H1 (cell line): ENCODE measurements at regions not wholly inside any gene's neighbourhood (a gene's known extent, or its start where the extent isn't known, plus 50 kb on each side); places are given as distances from the start of the nearest gene placed in this dataset.

Experiments
- BRCA1 ChIP-seq: IDR thresholded peaks from 2 replicates; pipeline ENCODE4 v1.6.1; 2012; ENCODE audit warnings: low read depth, low read length, improper control_type of control experiment
- CEBPB ChIP-seq: IDR thresholded peaks from 2 replicates; pipeline ENCODE4 v1.6.1; 2012; ENCODE audit warnings: low read depth, low read length
- CHD1 ChIP-seq: IDR thresholded peaks from 2 replicates; pipeline ENCODE4 v1.6.1; 2012; ENCODE audit warnings: low read depth, low read length, improper control_type of control experiment
- EZH2 ChIP-seq: fragments of 200-600 bp; sonication (generic); IDR thresholded peaks from 2 replicates; pipeline ENCODE4 v1.7.1; 2012; ENCODE audit warnings: low read depth, mild to moderate bottlenecking, moderate library complexity, low read length, inconsistent platforms; ENCODE audit not compliant: severe bottlenecking
- POLR2A ChIP-seq, 2 experiments: IDR thresholded peaks; 1 replicate in 1 of 2; 2 replicates in 1 of 2; pipeline ENCODE4 v1.6.1; 2011; ENCODE audit warnings: low read depth in 2 of 2, low read length in 2 of 2, mild to moderate bottlenecking in 2 of 2; ENCODE audit errors: control extremely low read depth in 1 of 2
- TF ChIP-seq, protein P1 (sequence below), 3 experiments: IDR thresholded peaks; 1 replicate in 2 of 3; 2 replicates in 1 of 3; pipeline versions ENCODE4 v1.5.1 to v1.6.1; 2011; ENCODE audit warnings: low read length in 3 of 3, mild to moderate bottlenecking in 3 of 3, inconsistent platforms in 2 of 3, low read depth in 1 of 3, moderate library complexity in 1 of 3; ENCODE audit not compliant: insufficient read depth in 1 of 3; ENCODE audit errors: control extremely low read depth in 1 of 3
- TF ChIP-seq, protein P2 (sequence below): IDR thresholded peaks from 2 replicates; pipeline ENCODE4 v1.6.1; 2012; ENCODE audit warnings: inconsistent platforms

DNA sequence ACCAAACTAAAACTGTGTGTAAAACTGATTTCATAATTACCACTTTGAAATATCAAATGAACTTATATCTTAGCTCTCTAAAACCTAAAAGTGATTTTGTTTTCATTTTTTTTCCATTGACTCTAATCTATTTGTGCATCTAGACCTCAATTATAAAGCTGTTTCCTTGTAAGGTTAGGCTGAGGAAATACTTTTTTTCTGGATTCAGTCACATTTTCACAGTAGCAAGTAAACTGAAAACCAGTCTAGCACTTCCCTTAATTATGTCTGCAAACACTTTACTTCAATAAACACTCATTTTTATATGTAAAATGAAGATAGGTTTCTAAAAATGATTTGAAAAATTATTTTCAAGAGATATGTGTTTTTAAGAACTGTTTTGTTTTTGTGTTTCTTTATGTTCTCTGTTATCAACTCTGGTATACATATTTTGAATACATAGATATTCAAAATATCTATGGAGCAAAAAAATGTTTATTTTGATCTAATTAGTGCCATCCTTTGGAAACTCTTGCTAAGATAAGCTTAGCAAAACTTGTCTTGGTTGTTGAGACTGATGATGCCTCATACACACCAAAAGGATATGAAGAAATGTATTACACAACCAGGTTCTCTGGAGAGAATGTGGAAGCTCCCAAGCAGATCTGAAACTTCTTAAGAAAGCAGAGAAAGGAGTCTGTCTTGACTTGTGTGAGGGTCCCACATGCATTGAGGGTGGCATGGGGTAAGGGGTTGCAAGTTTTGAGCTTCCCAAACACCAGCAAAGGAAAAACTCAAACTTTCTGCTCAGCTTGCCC lies 1887.4 kb downstream of the PCDH9 start:
- TF ChIP-seq, protein P1, sequence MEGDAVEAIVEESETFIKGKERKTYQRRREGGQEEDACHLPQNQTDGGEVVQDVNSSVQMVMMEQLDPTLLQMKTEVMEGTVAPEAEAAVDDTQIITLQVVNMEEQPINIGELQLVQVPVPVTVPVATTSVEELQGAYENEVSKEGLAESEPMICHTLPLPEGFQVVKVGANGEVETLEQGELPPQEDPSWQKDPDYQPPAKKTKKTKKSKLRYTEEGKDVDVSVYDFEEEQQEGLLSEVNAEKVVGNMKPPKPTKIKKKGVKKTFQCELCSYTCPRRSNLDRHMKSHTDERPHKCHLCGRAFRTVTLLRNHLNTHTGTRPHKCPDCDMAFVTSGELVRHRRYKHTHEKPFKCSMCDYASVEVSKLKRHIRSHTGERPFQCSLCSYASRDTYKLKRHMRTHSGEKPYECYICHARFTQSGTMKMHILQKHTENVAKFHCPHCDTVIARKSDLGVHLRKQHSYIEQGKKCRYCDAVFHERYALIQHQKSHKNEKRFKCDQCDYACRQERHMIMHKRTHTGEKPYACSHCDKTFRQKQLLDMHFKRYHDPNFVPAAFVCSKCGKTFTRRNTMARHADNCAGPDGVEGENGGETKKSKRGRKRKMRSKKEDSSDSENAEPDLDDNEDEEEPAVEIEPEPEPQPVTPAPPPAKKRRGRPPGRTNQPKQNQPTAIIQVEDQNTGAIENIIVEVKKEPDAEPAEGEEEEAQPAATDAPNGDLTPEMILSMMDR (IDR thresholded peaks at IDR 0.05; ENCODE audit: control extremely low read depth in 1 of 3, insufficient read depth in 1 of 3, low read depth in 1 of 3, low read length in 3 of 3), result no peak
- TF ChIP-seq, protein P2, sequence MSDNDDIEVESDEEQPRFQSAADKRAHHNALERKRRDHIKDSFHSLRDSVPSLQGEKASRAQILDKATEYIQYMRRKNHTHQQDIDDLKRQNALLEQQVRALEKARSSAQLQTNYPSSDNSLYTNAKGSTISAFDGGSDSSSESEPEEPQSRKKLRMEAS, result no peak
- no peak for TF ChIP-seq CEBPB
- TF ChIP-seq POLR2A (IDR thresholded peaks at IDR 0.05; ENCODE audit: control extremely low read depth in 1 of 2, low read depth in 2 of 2, low read length in 2 of 2), result no peak
- TF ChIP-seq CHD1, result no peak
- no peak for TF ChIP-seq BRCA1
- no peak for TF ChIP-seq EZH2
